ENCODE measurements at regions not wholly inside any gene's neighbourhood (a gene's known extent, or its start where the extent isn't known, plus 50 kb on each side); places are given as distances from the start of the nearest gene placed in this dataset.

DNA sequence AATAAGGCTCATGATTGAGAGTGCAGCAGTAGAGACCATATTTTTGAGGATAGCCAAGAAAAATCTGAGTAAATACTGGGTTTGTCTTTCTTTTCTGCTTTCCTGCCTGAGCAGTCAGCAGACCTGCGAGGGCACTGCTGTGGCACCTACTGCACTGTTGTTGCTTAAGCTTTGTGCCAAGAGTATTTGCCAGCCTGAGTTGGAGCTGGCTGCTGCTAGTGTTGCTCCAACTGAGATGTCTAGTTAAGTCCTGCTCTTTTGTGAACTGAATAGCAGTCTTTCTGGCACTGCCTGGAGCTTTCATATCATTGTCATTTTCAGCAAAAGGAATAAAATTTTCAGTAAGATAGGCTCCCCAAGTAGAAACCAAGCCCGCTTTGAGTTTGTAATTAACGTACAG, 214.5 kb upstream of the P2RY1 start:
- H3K4me3 ChIP-seq (replicated peaks; ENCODE audit: insufficient read depth, low read length): no peak overlapping the region
- H3K27me3 ChIP-seq (ENCODE audit: insufficient read depth, poor library complexity, severe bottlenecking): no peaks in the 10 kb centered on the region
- no peak overlapping the region for H3K27ac ChIP-seq (replicated peaks)
- DNase-seq (ENCODE audit: low read depth in 1 of 2, low spot score in 1 of 2): no peak
- TF ChIP-seq GABPA (IDR thresholded peaks at IDR 0.05; ENCODE audit: low read depth): no peak
- TF ChIP-seq, protein P1, sequence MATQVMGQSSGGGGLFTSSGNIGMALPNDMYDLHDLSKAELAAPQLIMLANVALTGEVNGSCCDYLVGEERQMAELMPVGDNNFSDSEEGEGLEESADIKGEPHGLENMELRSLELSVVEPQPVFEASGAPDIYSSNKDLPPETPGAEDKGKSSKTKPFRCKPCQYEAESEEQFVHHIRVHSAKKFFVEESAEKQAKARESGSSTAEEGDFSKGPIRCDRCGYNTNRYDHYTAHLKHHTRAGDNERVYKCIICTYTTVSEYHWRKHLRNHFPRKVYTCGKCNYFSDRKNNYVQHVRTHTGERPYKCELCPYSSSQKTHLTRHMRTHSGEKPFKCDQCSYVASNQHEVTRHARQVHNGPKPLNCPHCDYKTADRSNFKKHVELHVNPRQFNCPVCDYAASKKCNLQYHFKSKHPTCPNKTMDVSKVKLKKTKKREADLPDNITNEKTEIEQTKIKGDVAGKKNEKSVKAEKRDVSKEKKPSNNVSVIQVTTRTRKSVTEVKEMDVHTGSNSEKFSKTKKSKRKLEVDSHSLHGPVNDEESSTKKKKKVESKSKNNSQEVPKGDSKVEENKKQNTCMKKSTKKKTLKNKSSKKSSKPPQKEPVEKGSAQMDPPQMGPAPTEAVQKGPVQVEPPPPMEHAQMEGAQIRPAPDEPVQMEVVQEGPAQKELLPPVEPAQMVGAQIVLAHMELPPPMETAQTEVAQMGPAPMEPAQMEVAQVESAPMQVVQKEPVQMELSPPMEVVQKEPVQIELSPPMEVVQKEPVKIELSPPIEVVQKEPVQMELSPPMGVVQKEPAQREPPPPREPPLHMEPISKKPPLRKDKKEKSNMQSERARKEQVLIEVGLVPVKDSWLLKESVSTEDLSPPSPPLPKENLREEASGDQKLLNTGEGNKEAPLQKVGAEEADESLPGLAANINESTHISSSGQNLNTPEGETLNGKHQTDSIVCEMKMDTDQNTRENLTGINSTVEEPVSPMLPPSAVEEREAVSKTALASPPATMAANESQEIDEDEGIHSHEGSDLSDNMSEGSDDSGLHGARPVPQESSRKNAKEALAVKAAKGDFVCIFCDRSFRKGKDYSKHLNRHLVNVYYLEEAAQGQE (IDR thresholded peaks at IDR 0.05; ENCODE audit: insufficient replicate concordance, low read depth): no peak
- TF ChIP-seq, protein P2, sequence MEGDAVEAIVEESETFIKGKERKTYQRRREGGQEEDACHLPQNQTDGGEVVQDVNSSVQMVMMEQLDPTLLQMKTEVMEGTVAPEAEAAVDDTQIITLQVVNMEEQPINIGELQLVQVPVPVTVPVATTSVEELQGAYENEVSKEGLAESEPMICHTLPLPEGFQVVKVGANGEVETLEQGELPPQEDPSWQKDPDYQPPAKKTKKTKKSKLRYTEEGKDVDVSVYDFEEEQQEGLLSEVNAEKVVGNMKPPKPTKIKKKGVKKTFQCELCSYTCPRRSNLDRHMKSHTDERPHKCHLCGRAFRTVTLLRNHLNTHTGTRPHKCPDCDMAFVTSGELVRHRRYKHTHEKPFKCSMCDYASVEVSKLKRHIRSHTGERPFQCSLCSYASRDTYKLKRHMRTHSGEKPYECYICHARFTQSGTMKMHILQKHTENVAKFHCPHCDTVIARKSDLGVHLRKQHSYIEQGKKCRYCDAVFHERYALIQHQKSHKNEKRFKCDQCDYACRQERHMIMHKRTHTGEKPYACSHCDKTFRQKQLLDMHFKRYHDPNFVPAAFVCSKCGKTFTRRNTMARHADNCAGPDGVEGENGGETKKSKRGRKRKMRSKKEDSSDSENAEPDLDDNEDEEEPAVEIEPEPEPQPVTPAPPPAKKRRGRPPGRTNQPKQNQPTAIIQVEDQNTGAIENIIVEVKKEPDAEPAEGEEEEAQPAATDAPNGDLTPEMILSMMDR (IDR thresholded peaks at IDR 0.05; ENCODE audit: insufficient read depth, low read length): no peak

DNA sequence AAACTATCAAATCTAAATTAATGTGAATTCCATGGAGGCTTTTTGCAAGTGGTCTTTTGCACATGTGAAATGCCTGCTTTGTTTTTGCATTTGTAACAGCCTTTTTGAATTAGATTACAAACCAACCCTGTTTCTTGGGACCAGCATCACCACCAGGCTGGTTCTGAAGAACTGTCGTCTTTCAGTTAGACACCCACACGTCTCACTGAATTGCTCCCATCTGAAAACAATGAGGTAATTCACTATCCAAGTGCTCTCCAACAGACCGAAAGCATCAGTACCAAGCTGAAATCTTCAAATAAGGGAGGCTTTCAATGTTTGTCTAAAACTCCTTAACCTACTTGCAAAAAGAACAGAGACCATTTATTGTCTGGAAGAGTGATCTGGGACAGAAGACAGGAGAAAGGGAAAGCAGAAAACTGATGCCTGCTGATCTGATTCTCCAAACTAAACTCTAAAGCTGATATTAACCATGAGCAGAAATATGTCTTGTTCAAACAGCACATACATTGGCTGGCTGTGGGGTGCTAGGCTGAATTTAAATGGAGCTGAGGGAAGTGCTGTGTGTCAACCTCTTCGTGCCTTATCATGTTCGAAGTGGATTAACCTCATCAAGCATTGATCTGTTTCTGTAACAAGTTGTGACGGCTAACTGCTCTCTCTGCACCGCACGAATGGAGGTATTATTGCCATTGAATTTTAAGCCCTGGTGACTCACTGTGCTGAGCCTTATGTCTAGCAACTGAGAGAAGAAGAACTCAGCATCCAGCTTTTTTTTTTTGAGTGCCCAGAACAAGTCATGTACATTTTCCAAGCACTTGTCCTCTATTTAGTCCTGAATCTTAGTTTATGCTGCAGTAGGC, 213.7 kb upstream of the P2RY1 start:
- TF ChIP-seq, protein P1 (IDR thresholded peaks at IDR 0.05; ENCODE audit: insufficient replicate concordance, low read depth): no peak
- TF ChIP-seq GABPA (IDR thresholded peaks at IDR 0.05; ENCODE audit: low read depth) (no peak), POLR2AphosphoS5 (IDR thresholded peaks at IDR 0.05; ENCODE audit: low read depth) (no peak), SPI1 (IDR thresholded peaks at IDR 0.05; ENCODE audit: borderline replicate concordance, low read depth) (no peak)
- TF ChIP-seq, protein P2 (IDR thresholded peaks at IDR 0.05; ENCODE audit: insufficient read depth, low read length): no peak
- no peaks in the 10 kb centered on the region for H3K27me3 ChIP-seq (ENCODE audit: insufficient read depth, poor library complexity, severe bottlenecking)
- no peak for DNase-seq (ENCODE audit: low read depth in 1 of 2, low spot score in 1 of 2)
- H3K4me3 ChIP-seq (replicated peaks; ENCODE audit: insufficient read depth, low read length): no peak overlapping the region
- H3K27ac ChIP-seq (replicated peaks): no peak overlapping the region

DNA sequence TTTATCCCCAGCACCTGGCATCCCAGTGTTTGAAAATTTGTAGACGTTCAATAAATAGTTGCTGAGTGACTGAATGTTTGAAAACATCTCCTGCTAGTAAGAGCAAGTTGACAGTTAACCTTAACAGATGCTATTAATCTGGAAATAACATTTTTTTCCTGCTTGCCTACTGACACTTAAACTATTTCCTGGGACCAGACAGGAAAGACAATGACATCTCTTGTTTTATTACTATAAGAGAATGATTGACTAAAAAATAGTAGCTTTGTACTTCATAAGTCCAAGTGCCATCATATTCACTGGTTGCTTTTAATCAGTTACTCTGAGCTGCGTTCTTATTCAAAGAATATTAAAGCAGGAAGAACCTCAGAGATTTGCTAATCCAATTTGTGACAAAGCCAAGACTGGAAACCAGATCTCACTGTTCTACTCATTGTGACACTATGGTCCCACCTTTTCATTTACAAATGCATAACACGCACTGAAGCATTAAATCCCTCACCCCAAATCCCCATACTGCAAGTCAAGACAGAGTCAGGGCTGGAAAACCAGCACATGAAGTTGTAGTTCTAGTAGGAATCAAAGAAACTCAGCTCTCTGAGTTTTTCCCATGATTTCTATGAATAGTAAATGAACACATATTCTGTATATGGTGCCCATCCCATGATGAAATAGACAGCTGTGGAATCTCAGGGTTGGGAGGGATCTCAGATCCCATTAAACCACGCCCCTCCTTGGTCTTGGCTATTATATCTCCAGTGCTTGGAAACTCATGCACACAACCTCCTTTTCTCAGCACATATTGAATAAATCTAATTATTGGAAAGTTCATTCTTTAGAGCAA, 212.7 kb upstream of the P2RY1 start:
- no peaks in the 10 kb centered on the region for H3K27me3 ChIP-seq (ENCODE audit: insufficient read depth, poor library complexity, severe bottlenecking)
- DNase-seq (ENCODE audit: low read depth in 1 of 2, low spot score in 1 of 2): no peak

More for the DNA sequence above, 212.7 kb upstream of the P2RY1 start:
- TF ChIP-seq, protein P1 (IDR thresholded peaks at IDR 0.05; ENCODE audit: insufficient replicate concordance, low read depth): no peak
- TF ChIP-seq GABPA (IDR thresholded peaks at IDR 0.05; ENCODE audit: low read depth) (no peak), POLR2AphosphoS5 (IDR thresholded peaks at IDR 0.05; ENCODE audit: low read depth) (no peak), SPI1 (IDR thresholded peaks at IDR 0.05; ENCODE audit: borderline replicate concordance, low read depth) (no peak)
- TF ChIP-seq, protein P2 (IDR thresholded peaks at IDR 0.05; ENCODE audit: insufficient read depth, low read length): no peak
- no peak overlapping the region for H3K27ac ChIP-seq (replicated peaks)
- no peak overlapping the region for H3K4me3 ChIP-seq (replicated peaks; ENCODE audit: insufficient read depth, low read length)
